HL-60 (cell line): ENCODE measurements at regions not wholly inside any gene's neighbourhood (a gene's known extent, or its start where the extent isn't known, plus 50 kb on each side); places are given as distances from the start of the nearest gene placed in this dataset.
A peak's percentile ranks its signal among the peaks of the same experiment; 100 is the strongest.

Source experiments
- DNase-seq, 2 experiments: peaks; one replicate each; pipeline ENCODE4 v3.0.0-alpha.2; 2010 to 2020; ENCODE audit warnings: low read depth in 1 of 2, low spot score in 1 of 2
- H3K27ac ChIP-seq: fragments of 250-450 bp; sonication (Bioruptor Pico); replicated peaks from 2 replicates; pipeline ENCODE4 v1.5.1; 2020; ENCODE audit warnings: mild to moderate bottlenecking, moderate library complexity
- H3K27me3 ChIP-seq: fragments of 250-450 bp; sonication (Bioruptor Pico); 2 replicates; pipeline ENCODE4 v1.5.1; 2021; ENCODE audit warnings: mild to moderate bottlenecking, moderate library complexity; ENCODE audit not compliant: insufficient read depth, poor library complexity, severe bottlenecking
- H3K4me3 ChIP-seq: replicated peaks from 2 replicates; pipeline ENCODE4 v1.5.1; 2011; ENCODE audit warnings: mild to moderate bottlenecking, control low read depth, low read length; ENCODE audit not compliant: insufficient read depth
- GABPA ChIP-seq: IDR thresholded peaks from 2 replicates; pipeline ENCODE4 v1.6.1; 2012; ENCODE audit warnings: low read depth
- POLR2AphosphoS5 ChIP-seq: IDR thresholded peaks from 2 replicates; pipeline ENCODE4 v1.6.1; 2012; ENCODE audit warnings: low read depth
- SPI1 ChIP-seq: IDR thresholded peaks from 2 replicates; pipeline ENCODE4 v1.6.1; 2012; ENCODE audit warnings: low read depth, mild to moderate bottlenecking, borderline replicate concordance
- TF ChIP-seq, protein P1 (sequence below): IDR thresholded peaks from 2 replicates; pipeline ENCODE4 v1.6.1; 2012; ENCODE audit warnings: low read depth; ENCODE audit not compliant: insufficient replicate concordance
- TF ChIP-seq, protein P2 (sequence below): IDR thresholded peaks from one replicate; pipeline ENCODE4 v1.5.1; 2011; ENCODE audit warnings: low read length, control low read depth, inconsistent platforms; ENCODE audit not compliant: insufficient read depth

GRCh38 chr9:130759738-130760137 lies 66.2 kb downstream of the EXOSC2 start:
- Histone ChIP-seq H3K27me3 (no peaks in the 10 kb centered on the region), H3K27ac (no peak overlapping the region), H3K4me3 (no peak overlapping the region)
- no peak for DNase-seq
- TF ChIP-seq, protein P1, sequence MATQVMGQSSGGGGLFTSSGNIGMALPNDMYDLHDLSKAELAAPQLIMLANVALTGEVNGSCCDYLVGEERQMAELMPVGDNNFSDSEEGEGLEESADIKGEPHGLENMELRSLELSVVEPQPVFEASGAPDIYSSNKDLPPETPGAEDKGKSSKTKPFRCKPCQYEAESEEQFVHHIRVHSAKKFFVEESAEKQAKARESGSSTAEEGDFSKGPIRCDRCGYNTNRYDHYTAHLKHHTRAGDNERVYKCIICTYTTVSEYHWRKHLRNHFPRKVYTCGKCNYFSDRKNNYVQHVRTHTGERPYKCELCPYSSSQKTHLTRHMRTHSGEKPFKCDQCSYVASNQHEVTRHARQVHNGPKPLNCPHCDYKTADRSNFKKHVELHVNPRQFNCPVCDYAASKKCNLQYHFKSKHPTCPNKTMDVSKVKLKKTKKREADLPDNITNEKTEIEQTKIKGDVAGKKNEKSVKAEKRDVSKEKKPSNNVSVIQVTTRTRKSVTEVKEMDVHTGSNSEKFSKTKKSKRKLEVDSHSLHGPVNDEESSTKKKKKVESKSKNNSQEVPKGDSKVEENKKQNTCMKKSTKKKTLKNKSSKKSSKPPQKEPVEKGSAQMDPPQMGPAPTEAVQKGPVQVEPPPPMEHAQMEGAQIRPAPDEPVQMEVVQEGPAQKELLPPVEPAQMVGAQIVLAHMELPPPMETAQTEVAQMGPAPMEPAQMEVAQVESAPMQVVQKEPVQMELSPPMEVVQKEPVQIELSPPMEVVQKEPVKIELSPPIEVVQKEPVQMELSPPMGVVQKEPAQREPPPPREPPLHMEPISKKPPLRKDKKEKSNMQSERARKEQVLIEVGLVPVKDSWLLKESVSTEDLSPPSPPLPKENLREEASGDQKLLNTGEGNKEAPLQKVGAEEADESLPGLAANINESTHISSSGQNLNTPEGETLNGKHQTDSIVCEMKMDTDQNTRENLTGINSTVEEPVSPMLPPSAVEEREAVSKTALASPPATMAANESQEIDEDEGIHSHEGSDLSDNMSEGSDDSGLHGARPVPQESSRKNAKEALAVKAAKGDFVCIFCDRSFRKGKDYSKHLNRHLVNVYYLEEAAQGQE, result no peak
- no peak for TF ChIP-seq GABPA
- TF ChIP-seq, protein P2, sequence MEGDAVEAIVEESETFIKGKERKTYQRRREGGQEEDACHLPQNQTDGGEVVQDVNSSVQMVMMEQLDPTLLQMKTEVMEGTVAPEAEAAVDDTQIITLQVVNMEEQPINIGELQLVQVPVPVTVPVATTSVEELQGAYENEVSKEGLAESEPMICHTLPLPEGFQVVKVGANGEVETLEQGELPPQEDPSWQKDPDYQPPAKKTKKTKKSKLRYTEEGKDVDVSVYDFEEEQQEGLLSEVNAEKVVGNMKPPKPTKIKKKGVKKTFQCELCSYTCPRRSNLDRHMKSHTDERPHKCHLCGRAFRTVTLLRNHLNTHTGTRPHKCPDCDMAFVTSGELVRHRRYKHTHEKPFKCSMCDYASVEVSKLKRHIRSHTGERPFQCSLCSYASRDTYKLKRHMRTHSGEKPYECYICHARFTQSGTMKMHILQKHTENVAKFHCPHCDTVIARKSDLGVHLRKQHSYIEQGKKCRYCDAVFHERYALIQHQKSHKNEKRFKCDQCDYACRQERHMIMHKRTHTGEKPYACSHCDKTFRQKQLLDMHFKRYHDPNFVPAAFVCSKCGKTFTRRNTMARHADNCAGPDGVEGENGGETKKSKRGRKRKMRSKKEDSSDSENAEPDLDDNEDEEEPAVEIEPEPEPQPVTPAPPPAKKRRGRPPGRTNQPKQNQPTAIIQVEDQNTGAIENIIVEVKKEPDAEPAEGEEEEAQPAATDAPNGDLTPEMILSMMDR, result no peak
- TF ChIP-seq POLR2AphosphoS5, result no peak
- no peak for TF ChIP-seq SPI1

GRCh38 chr9:130763331-130764171 lies 70.0 kb downstream of the EXOSC2 start:
- Histone ChIP-seq H3K4me3 (no peak overlapping the region), H3K27me3 (no peaks in the 10 kb centered on the region), H3K27ac (no peak overlapping the region)
- TF ChIP-seq, protein P1, result no peak
- TF ChIP-seq POLR2AphosphoS5, result no peak
- no peak for TF ChIP-seq GABPA
- TF ChIP-seq SPI1, result no peak
- TF ChIP-seq, protein P2, result no peak
- no peak for DNase-seq

DNA sequence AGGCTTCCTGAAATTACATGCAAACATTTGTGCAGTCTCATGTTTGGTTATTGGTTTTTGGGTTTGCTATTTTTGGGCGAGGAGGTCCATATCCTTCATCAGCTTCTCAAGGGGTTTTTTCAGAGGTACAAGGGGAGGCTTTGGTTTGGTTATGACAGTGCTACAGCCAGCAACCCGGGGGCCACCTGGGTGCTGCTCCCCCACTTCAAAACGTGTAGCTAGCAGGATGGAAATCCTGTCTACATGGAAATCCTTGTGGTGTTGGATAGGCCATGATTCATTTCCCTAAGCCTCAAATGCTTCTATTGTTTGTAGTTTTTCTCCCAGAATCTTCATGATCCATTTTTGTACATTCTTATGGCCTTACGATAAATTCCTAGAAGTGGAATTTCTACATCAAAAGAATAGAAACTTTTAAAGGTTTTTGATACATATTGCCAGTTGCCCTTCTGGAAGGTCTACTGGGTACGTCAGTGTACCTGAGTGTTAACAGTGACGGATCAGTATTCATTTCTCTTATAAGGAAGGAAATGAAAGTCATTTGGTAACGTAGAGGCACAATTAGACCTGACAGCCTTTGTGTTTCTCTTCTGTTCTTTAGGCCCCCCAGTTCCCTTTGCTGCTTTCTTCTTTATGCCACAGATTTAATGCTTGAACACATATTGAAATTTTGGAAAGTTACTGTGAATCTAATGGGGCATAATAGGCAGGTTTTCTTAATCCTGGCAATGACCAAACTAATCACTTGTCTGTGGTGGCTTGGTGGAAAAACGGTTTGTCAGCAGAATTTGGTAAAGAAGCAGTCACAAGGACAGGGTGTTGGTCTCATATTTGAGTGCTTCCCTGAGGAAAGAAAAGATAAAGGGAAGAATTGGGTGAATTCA lies 69.7 kb upstream of the ABL1 start:
- peak overlapping the region; percentile 69; the same call in 1 of the 2 replicates for H3K27ac ChIP-seq
- TF ChIP-seq SPI1, result no peak
- TF ChIP-seq GABPA, result no peak
- TF ChIP-seq, protein P2, result no peak
- TF ChIP-seq, protein P1, result no peak
- TF ChIP-seq POLR2AphosphoS5, result no peak
- no peaks in the 10 kb centered on the region for H3K27me3 ChIP-seq
- no peak for DNase-seq
- H3K4me3 ChIP-seq, result no peak overlapping the region
